GM23338 (cell line): ENCODE measurements at regions not wholly inside any gene's neighbourhood (a gene's known extent, or its start where the extent isn't known, plus 50 kb on each side); places are given as distances from the start of the nearest gene placed in this dataset.

Experiments used
- ATAC-seq: fragments of 200-7000 bp; cut with Tn5 transposase; 3 replicates; pipeline ENCODE4 v1.9.1; 2020
- DNase-seq: peaks from one replicate; pipeline ENCODE4 v3.0.0-alpha.2; 2015; ENCODE audit warnings: low spot score
- H2AFZ ChIP-seq: fragments of 200-600 bp; sonication (generic); 2 replicates; pipeline ENCODE4 v1.8.0; 2016; ENCODE audit warnings: antibody characterized with exemption, mild to moderate bottlenecking, moderate library complexity
- H3F3A ChIP-seq: fragments of 200-600 bp; sonication (generic); replicated peaks from 2 replicates; pipeline ENCODE4 v1.8.0; 2017; ENCODE audit warnings: antibody characterized with exemption, mixed run types, low read depth
- H3K27ac ChIP-seq: fragments of 200-600 bp; sonication (generic); 2 replicates; pipeline ENCODE4 v1.6.1; 2016; ENCODE audit warnings: low read depth
- H3K27me3 ChIP-seq: fragments of 200-600 bp; sonication (generic); 2 replicates; pipeline ENCODE4 v1.8.0; 2016; ENCODE audit warnings: mild to moderate bottlenecking, mixed run types, moderate library complexity; ENCODE audit not compliant: insufficient read depth
- H3K36me3 ChIP-seq: fragments of 200-600 bp; sonication (generic); 2 replicates; pipeline ENCODE4 v1.8.0; 2016; ENCODE audit warnings: mild to moderate bottlenecking; ENCODE audit not compliant: insufficient read depth
- H3K4me1 ChIP-seq: fragments of 200-600 bp; sonication (generic); 2 replicates; pipeline ENCODE4 v1.8.0; 2016; ENCODE audit warnings: mild to moderate bottlenecking, moderate library complexity; ENCODE audit not compliant: insufficient read depth
- H3K4me2 ChIP-seq: fragments of 200-600 bp; sonication (generic); 2 replicates; pipeline ENCODE4 v1.7.1; 2017; ENCODE audit warnings: mixed run types
- H3K4me3 ChIP-seq: fragments of 200-600 bp; sonication (generic); 2 replicates; pipeline ENCODE4 v1.6.1; 2016; ENCODE audit warnings: mixed run types
- H3K79me2 ChIP-seq: fragments of 200-600 bp; sonication (generic); replicated peaks from 2 replicates; pipeline ENCODE4 v1.8.0; 2017; ENCODE audit warnings: mild to moderate bottlenecking; ENCODE audit not compliant: insufficient read depth
- H3K9me2 ChIP-seq: fragments of 200-600 bp; sonication (generic); 2 replicates; pipeline ENCODE4 v1.8.0; 2017; ENCODE audit not compliant: insufficient read depth
- H4K20me1 ChIP-seq: fragments of 200-600 bp; sonication (generic); replicated peaks from 2 replicates; pipeline ENCODE4 v1.8.0; 2017; ENCODE audit warnings: mild to moderate bottlenecking; ENCODE audit not compliant: insufficient read depth
- H3K27ac Mint-ChIP-seq: 2 replicates; pipeline ENCODE4 v1.8.0; 2020; ENCODE audit warnings: inconsistent platforms, mild to moderate bottlenecking, moderate library complexity, mixed read lengths
- H3K27me3 Mint-ChIP-seq: 3 replicates; pipeline ENCODE4 v1.8.0; 2022; ENCODE audit warnings: low read depth, mild to moderate bottlenecking, moderate library complexity, mixed read lengths, inconsistent platforms; ENCODE audit not compliant: insufficient read depth, poor library complexity
- H3K36me3 Mint-ChIP-seq: 3 replicates; pipeline ENCODE4 v1.8.0; 2021; ENCODE audit warnings: low read depth, mild to moderate bottlenecking, inconsistent platforms, moderate library complexity, mixed read lengths
- H3K4me1 Mint-ChIP-seq: 3 replicates; pipeline ENCODE4 v1.8.0; 2020; ENCODE audit warnings: mild to moderate bottlenecking, inconsistent platforms, mixed read lengths
- H3K4me3 Mint-ChIP-seq: 3 replicates; pipeline ENCODE4 v1.8.0; 2021; ENCODE audit warnings: moderate library complexity, mild to moderate bottlenecking, inconsistent platforms, mixed read lengths
- H3K9me3 Mint-ChIP-seq: 3 replicates; pipeline ENCODE4 v1.8.0; 2020; ENCODE audit warnings: moderate library complexity, mild to moderate bottlenecking, inconsistent platforms, mixed read lengths
- CREB1 ChIP-seq: fragments of 250-450 bp; sonication (Bioruptor Pico); IDR thresholded peaks from 2 replicates; pipeline ENCODE4 v1.5.0; 2020; ENCODE audit warnings: low read depth, mild to moderate bottlenecking, moderate library complexity
- EZH2 ChIP-seq: fragments of 200-600 bp; sonication (generic); IDR thresholded peaks from one replicate; pipeline ENCODE4 v1.8.0; 2017; ENCODE audit warnings: antibody characterized with exemption, mild to moderate bottlenecking, low read depth; ENCODE audit not compliant: unreplicated experiment
- EZH2phosphoT487 ChIP-seq: fragments of 200-600 bp; sonication (generic); IDR thresholded peaks from one replicate; pipeline ENCODE4 v1.8.1; 2018; ENCODE audit warnings: antibody characterized with exemption; ENCODE audit not compliant: unreplicated experiment
- JUNB ChIP-seq: IDR thresholded peaks from one replicate; pipeline ENCODE4 v1.6.1; 2016; ENCODE audit warnings: antibody characterized with exemption; ENCODE audit not compliant: unreplicated experiment
- NANOG ChIP-seq: IDR thresholded peaks from 2 replicates; pipeline ENCODE4 v1.6.1; 2016; ENCODE audit warnings: antibody characterized with exemption, borderline replicate concordance
- POLR2AphosphoS5 ChIP-seq: IDR thresholded peaks from 2 replicates; pipeline ENCODE4 v1.6.1; 2016; ENCODE audit warnings: antibody characterized with exemption, low read depth
- STAT1 ChIP-seq: IDR thresholded peaks from one replicate; pipeline ENCODE4 v1.6.1; 2016; ENCODE audit warnings: antibody characterized with exemption; ENCODE audit not compliant: unreplicated experiment
- ZNF114 ChIP-seq: fragments of 250-450 bp; sonication (Bioruptor Pico); IDR thresholded peaks from 2 replicates; pipeline ENCODE4 v1.5.0; 2020; ENCODE audit warnings: mild to moderate bottlenecking, moderate library complexity
- ZNF331 ChIP-seq: fragments of 250-450 bp; sonication (Bioruptor Pico); IDR thresholded peaks from 2 replicates; pipeline ENCODE4 v1.5.0; 2020; ENCODE audit warnings: low read depth, mild to moderate bottlenecking, moderate library complexity
- TF ChIP-seq, protein P1 (sequence below): IDR thresholded peaks from one replicate; pipeline ENCODE4 v1.6.1; 2018; ENCODE audit warnings: antibody characterized with exemption; ENCODE audit not compliant: unreplicated experiment
- TF ChIP-seq, protein P2 (sequence below): IDR thresholded peaks from 2 replicates; pipeline ENCODE4 v1.6.1; 2016; ENCODE audit warnings: antibody characterized with exemption
- TF ChIP-seq, protein P3 (sequence below), 2 experiments: fragments of 200-600 bp in 1 of 2; sonication (generic) in 1 of 2; conservative IDR thresholded peaks; 2 replicates each; pipeline versions ENCODE4 v1.5.1 to v1.6.1; 2016 to 2017; ENCODE audit warnings: antibody characterized with exemption in 2 of 2, low read depth in 2 of 2, mild to moderate bottlenecking in 2 of 2, moderate library complexity in 1 of 2
- TF ChIP-seq, protein P4 (sequence below): fragments of 250-450 bp; sonication (Bioruptor Pico); IDR thresholded peaks from 2 replicates; pipeline ENCODE4 v1.5.0; 2020; ENCODE audit warnings: mild to moderate bottlenecking, moderate library complexity

DNA sequence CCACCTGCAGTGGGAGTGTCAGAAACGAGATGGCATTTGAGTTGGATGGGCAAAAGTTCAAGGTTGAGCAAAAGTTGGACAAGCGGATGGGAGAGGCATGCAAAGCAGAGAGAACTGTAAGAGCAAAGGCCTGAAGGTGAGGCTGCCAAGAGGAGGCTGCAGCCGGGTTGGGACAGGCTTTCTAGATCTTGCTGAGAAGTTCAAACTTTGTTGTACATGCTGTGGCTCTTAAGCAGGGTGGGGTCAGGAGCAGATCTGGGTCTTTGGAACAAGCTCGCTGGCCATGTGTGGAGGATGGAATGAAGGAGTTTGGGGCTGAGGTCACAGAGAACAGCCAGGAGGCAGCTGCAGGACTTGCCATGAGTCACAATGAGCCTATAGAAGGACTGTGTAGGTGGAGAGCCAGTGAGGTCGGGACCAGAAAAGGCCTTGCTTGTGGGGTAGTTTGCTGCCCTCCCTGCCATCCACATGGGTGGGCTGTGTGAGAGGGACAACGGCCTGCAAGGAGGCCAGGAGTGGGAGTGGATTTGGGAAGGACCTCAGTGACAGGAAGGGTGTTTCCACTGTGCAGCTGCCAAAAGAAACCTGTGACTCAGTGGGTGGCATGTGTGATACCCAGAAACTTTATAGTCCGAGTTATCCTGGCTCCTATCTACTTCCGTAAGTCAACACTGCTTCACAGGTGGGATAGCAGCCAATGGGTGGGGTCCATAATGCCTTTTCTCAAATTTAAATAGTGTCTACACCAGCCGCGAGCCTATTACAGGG lies 210.4 kb downstream of the MID1IP1 start:
- H3K9me2 ChIP-seq = 0 out of 2 replicates have a peak, but pooled peaks cover 3% of the 10 kb centered on the region
- no peak overlapping the region for H3K27ac ChIP-seq
- H3K79me2 ChIP-seq = no peaks in the 10 kb centered on the region
- no peak overlapping the region for H3K4me3 Mint-ChIP-seq
- H3K4me2 ChIP-seq = no peak overlapping the region
- H3K36me3 Mint-ChIP-seq = no peaks in the 10 kb centered on the region
- H2AFZ ChIP-seq = no peak overlapping the region
- no peaks in the 10 kb centered on the region for H3K4me1 Mint-ChIP-seq
- no peaks in the 10 kb centered on the region for H3F3A ChIP-seq
- TF ChIP-seq CREB1 (CRISPR knock-in tag) (no peak), JUNB (no peak), STAT1 (no peak), EZH2 (no peak), EZH2phosphoT487 (no peak), ZNF331 (CRISPR knock-in tag) (no peak), ZNF114 (CRISPR knock-in tag) (no peak), NANOG (no peak), POLR2AphosphoS5 (no peak)
- TF ChIP-seq, protein P1, sequence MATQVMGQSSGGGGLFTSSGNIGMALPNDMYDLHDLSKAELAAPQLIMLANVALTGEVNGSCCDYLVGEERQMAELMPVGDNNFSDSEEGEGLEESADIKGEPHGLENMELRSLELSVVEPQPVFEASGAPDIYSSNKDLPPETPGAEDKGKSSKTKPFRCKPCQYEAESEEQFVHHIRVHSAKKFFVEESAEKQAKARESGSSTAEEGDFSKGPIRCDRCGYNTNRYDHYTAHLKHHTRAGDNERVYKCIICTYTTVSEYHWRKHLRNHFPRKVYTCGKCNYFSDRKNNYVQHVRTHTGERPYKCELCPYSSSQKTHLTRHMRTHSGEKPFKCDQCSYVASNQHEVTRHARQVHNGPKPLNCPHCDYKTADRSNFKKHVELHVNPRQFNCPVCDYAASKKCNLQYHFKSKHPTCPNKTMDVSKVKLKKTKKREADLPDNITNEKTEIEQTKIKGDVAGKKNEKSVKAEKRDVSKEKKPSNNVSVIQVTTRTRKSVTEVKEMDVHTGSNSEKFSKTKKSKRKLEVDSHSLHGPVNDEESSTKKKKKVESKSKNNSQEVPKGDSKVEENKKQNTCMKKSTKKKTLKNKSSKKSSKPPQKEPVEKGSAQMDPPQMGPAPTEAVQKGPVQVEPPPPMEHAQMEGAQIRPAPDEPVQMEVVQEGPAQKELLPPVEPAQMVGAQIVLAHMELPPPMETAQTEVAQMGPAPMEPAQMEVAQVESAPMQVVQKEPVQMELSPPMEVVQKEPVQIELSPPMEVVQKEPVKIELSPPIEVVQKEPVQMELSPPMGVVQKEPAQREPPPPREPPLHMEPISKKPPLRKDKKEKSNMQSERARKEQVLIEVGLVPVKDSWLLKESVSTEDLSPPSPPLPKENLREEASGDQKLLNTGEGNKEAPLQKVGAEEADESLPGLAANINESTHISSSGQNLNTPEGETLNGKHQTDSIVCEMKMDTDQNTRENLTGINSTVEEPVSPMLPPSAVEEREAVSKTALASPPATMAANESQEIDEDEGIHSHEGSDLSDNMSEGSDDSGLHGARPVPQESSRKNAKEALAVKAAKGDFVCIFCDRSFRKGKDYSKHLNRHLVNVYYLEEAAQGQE = no peak
- TF ChIP-seq, protein P2, sequence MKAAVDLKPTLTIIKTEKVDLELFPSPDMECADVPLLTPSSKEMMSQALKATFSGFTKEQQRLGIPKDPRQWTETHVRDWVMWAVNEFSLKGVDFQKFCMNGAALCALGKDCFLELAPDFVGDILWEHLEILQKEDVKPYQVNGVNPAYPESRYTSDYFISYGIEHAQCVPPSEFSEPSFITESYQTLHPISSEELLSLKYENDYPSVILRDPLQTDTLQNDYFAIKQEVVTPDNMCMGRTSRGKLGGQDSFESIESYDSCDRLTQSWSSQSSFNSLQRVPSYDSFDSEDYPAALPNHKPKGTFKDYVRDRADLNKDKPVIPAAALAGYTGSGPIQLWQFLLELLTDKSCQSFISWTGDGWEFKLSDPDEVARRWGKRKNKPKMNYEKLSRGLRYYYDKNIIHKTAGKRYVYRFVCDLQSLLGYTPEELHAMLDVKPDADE = no peak
- TF ChIP-seq, protein P3, sequence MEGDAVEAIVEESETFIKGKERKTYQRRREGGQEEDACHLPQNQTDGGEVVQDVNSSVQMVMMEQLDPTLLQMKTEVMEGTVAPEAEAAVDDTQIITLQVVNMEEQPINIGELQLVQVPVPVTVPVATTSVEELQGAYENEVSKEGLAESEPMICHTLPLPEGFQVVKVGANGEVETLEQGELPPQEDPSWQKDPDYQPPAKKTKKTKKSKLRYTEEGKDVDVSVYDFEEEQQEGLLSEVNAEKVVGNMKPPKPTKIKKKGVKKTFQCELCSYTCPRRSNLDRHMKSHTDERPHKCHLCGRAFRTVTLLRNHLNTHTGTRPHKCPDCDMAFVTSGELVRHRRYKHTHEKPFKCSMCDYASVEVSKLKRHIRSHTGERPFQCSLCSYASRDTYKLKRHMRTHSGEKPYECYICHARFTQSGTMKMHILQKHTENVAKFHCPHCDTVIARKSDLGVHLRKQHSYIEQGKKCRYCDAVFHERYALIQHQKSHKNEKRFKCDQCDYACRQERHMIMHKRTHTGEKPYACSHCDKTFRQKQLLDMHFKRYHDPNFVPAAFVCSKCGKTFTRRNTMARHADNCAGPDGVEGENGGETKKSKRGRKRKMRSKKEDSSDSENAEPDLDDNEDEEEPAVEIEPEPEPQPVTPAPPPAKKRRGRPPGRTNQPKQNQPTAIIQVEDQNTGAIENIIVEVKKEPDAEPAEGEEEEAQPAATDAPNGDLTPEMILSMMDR (conservative IDR thresholded peaks at IDR 0.05; ENCODE audit: low read depth in 2 of 2) = no peak
- TF ChIP-seq, protein P4, sequence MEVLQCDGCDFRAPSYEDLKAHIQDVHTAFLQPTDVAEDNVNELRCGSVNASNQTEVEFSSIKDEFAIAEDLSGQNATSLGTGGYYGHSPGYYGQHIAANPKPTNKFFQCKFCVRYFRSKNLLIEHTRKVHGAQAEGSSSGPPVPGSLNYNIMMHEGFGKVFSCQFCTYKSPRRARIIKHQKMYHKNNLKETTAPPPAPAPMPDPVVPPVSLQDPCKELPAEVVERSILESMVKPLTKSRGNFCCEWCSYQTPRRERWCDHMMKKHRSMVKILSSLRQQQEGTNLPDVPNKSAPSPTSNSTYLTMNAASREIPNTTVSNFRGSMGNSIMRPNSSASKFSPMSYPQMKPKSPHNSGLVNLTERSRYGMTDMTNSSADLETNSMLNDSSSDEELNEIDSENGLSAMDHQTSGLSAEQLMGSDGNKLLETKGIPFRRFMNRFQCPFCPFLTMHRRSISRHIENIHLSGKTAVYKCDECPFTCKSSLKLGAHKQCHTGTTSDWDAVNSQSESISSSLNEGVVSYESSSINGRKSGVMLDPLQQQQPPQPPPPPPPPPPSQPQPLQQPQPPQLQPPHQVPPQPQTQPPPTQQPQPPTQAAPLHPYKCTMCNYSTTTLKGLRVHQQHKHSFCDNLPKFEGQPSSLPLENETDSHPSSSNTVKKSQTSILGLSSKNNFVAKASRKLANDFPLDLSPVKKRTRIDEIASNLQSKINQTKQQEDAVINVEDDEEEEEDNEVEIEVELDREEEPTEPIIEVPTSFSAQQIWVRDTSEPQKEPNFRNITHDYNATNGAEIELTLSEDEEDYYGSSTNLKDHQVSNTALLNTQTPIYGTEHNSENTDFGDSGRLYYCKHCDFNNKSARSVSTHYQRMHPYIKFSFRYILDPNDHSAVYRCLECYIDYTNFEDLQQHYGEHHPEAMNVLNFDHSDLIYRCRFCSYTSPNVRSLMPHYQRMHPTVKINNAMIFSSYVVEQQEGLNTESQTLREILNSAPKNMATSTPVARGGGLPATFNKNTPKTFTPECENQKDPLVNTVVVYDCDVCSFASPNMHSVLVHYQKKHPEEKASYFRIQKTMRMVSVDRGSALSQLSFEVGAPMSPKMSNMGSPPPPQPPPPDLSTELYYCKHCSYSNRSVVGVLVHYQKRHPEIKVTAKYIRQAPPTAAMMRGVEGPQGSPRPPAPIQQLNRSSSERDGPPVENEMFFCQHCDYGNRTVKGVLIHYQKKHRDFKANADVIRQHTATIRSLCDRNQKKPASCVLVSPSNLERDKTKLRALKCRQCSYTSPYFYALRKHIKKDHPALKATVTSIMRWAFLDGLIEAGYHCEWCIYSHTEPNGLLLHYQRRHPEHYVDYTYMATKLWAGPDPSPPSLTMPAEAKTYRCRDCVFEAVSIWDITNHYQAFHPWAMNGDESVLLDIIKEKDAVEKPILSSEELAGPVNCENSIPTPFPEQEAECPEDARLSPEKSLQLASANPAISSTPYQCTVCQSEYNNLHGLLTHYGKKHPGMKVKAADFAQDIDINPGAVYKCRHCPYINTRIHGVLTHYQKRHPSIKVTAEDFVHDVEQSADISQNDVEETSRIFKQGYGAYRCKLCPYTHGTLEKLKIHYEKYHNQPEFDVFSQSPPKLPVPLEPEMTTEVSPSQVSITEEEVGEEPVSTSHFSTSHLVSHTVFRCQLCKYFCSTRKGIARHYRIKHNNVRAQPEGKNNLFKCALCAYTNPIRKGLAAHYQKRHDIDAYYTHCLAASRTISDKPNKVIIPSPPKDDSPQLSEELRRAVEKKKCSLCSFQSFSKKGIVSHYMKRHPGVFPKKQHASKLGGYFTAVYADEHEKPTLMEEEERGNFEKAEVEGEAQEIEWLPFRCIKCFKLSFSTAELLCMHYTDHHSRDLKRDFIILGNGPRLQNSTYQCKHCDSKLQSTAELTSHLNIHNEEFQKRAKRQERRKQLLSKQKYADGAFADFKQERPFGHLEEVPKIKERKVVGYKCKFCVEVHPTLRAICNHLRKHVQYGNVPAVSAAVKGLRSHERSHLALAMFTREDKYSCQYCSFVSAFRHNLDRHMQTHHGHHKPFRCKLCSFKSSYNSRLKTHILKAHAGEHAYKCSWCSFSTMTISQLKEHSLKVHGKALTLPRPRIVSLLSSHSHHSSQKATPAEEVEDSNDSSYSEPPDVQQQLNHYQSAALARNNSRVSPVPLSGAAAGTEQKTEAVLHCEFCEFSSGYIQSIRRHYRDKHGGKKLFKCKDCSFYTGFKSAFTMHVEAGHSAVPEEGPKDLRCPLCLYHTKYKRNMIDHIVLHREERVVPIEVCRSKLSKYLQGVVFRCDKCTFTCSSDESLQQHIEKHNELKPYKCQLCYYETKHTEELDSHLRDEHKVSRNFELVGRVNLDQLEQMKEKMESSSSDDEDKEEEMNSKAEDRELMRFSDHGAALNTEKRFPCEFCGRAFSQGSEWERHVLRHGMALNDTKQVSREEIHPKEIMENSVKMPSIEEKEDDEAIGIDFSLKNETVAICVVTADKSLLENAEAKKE (CRISPR knock-in tag) = no peak
- no peaks in the 10 kb centered on the region for H3K4me1 ChIP-seq
- H3K27me3 Mint-ChIP-seq = no peaks in the 10 kb centered on the region
- H3K4me3 ChIP-seq = no peak overlapping the region
- no peaks in the 10 kb centered on the region for H3K9me3 Mint-ChIP-seq
- no peak overlapping the region for H3K27ac Mint-ChIP-seq
- H3K27me3 ChIP-seq = no peaks in the 10 kb centered on the region
- no peak for DNase-seq
- H3K36me3 ChIP-seq = no peaks in the 10 kb centered on the region
- no peak for ATAC-seq
- no peaks in the 10 kb centered on the region for H4K20me1 ChIP-seq
